ENCODE measurements at regions not wholly inside any gene's neighbourhood (a gene's known extent, or its start where the extent isn't known, plus 50 kb on each side); places are given as distances from the start of the nearest gene placed in this dataset.

DNA sequence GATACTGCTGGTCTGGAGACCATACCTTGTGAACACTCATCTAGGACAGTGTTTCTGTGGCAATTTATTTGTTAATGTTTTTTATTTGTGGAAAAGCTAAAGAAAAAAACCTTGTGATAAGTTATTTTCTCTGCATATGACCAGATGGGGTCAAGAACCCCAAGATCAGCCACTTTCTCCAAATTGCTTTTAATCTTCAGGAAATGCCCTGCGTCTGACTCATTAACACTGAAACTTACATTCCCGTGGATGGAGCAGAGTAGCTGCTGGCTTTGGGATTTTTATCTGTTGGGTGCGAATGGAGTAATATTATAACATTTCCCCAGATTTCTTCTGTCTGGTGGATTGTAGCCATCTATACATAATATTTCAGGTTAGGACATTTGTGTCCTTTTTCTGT lies 444.5 kb downstream of the SH3GL2 start:
- WGBS (ENCODE audit: insufficient coverage, insufficient replicate concordance, low lambda C conversion rate, missing lambda C conversion rate), result 28% methylated on average over 3 of the region's 3 CpGs

GRCh38 chr9:18032636-18033035 lies 441.3 kb upstream of the ADAMTSL1 start:
- Histone ChIP-seq H3K36me3 (ENCODE audit: control insufficient read depth in 2 of 2, insufficient read depth in 2 of 2, low read length in 1 of 2) (no peaks in the 10 kb centered on the region), H3K27ac (ENCODE audit: control insufficient read depth, insufficient read depth) (no peak overlapping the region), H3K4me2 (ENCODE audit: control insufficient read depth, insufficient read depth) (no peak overlapping the region), H2AFZ (ENCODE audit: control insufficient read depth, low read depth, low read length) (no peak overlapping the region), H4K20me1 (ENCODE audit: control insufficient read depth, insufficient read depth) (no peaks in the 10 kb centered on the region), H3K4me3 (no peak overlapping the region), H3K4me1 (ENCODE audit: control insufficient read depth, insufficient read depth, low read length) (no peaks in the 10 kb centered on the region), H3K9ac (ENCODE audit: control insufficient read depth, insufficient read depth, low read length) (no peak overlapping the region), H3K27me3 (replicated peaks in 1 of 2; ENCODE audit: control insufficient read depth in 2 of 2, insufficient read depth in 2 of 2, low read length in 1 of 2) (no peaks in the 10 kb centered on the region), H3K9me3 (replicated peaks; ENCODE audit: control insufficient read depth, insufficient read depth, low read length) (no peaks in the 10 kb centered on the region; the same call in 2 of the 3 replicates), H3K79me2 (ENCODE audit: control insufficient read depth, insufficient read depth, low read length) (no peaks in the 10 kb centered on the region)
- ATAC-seq, result no peak
- WGBS (ENCODE audit: insufficient coverage, insufficient replicate concordance, low lambda C conversion rate, missing lambda C conversion rate), result 25% methylated on average over 4 of the region's 4 CpGs
- RAD21 ChIA-PET (ENCODE audit: unreplicated experiment), result no interaction called here
- POLR2A ChIA-PET, result no interaction called here
- SMC1A ChIA-PET (ENCODE audit: uncharacterized antibody, unreplicated experiment), result interaction anchor here (1.0 kb wide), 1 partner anchor 13 kb away, joined by 3 read pairs; no protein-coding TSS in a partner anchor
- CTCF ChIA-PET, result no interaction called here
- no peak for DNase-seq (ENCODE audit: low read depth, low spot score)
- no peak for FAIRE-seq
- BruUV-seq (replicated peaks), result no TSS peak
- in situ Hi-C loops (cut with MboI) (no loop called here), intact Hi-C loops (cut with micrococcal nuclease; ENCODE audit: unreplicated experiment) (no loop called here)
- no peak for TF ChIP-seq ZNF687 (IDR thresholded peaks at IDR 0.05)
- TF ChIP-seq POLR2A (IDR thresholded peaks at IDR 0.05; ENCODE audit: low read depth, low read length), result no peak
- TF ChIP-seq, protein P1, sequence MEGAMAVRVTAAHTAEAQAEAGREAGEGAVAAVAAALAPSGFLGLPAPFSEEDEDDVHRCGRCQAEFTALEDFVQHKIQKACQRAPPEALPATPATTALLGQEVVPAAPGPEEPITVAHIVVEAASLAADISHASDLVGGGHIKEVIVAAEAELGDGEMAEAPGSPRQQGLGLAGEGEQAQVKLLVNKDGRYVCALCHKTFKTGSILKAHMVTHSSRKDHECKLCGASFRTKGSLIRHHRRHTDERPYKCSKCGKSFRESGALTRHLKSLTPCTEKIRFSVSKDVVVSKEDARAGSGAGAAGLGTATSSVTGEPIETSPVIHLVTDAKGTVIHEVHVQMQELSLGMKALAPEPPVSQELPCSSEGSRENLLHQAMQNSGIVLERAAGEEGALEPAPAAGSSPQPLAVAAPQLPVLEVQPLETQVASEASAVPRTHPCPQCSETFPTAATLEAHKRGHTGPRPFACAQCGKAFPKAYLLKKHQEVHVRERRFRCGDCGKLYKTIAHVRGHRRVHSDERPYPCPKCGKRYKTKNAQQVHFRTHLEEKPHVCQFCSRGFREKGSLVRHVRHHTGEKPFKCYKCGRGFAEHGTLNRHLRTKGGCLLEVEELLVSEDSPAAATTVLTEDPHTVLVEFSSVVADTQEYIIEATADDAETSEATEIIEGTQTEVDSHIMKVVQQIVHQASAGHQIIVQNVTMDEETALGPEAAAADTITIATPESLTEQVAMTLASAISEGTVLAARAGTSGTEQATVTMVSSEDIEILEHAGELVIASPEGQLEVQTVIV (IDR thresholded peaks at IDR 0.05; ENCODE audit: borderline replicate concordance, partially characterized antibody), result no peak
- TF ChIP-seq GABPA (IDR thresholded peaks at IDR 0.05; ENCODE audit: low read depth), result no peak
- no peak for TF ChIP-seq MEF2B (IDR thresholded peaks at IDR 0.05; ENCODE audit: partially characterized antibody, poor library complexity, severe bottlenecking)
- TF ChIP-seq ZNF217 (IDR thresholded peaks at IDR 0.05), result no peak

More for the DNA sequence above, 444.5 kb downstream of the SH3GL2 start:
- Histone ChIP-seq H4K20me1 (ENCODE audit: control insufficient read depth, insufficient read depth) (no peaks in the 10 kb centered on the region), H3K36me3 (ENCODE audit: control insufficient read depth in 2 of 2, insufficient read depth in 2 of 2, low read length in 1 of 2) (no peaks in the 10 kb centered on the region), H3K27ac (ENCODE audit: control insufficient read depth, insufficient read depth) (no peak overlapping the region), H3K27me3 (replicated peaks in 1 of 2; ENCODE audit: control insufficient read depth in 2 of 2, insufficient read depth in 2 of 2, low read length in 1 of 2) (no peaks in the 10 kb centered on the region), H2AFZ (ENCODE audit: control insufficient read depth, low read depth, low read length) (no peak overlapping the region), H3K79me2 (ENCODE audit: control insufficient read depth, insufficient read depth, low read length) (no peaks in the 10 kb centered on the region), H3K4me3 (no peak overlapping the region), H3K9ac (ENCODE audit: control insufficient read depth, insufficient read depth, low read length) (no peak overlapping the region), H3K4me2 (ENCODE audit: control insufficient read depth, insufficient read depth) (no peak overlapping the region), H3K4me1 (ENCODE audit: control insufficient read depth, insufficient read depth, low read length) (no peaks in the 10 kb centered on the region), H3K9me3 (replicated peaks; ENCODE audit: control insufficient read depth, insufficient read depth, low read length) (no peaks in the 10 kb centered on the region)
- RAD21 ChIA-PET (ENCODE audit: unreplicated experiment), result no interaction called here
- CTCF ChIA-PET, result no interaction called here
- in situ Hi-C loops (cut with MboI) (no loop called here), intact Hi-C loops (cut with micrococcal nuclease; ENCODE audit: unreplicated experiment) (no loop called here)
- ATAC-seq, result no peak
- SMC1A ChIA-PET (ENCODE audit: uncharacterized antibody, unreplicated experiment), result interaction anchor here (1.0 kb wide), 1 partner anchor 32 kb away, joined by 3 read pairs; no protein-coding TSS in a partner anchor
- BruUV-seq (replicated peaks), result no TSS peak
- DNase-seq (ENCODE audit: low read depth, low spot score), result no peak
- POLR2A ChIA-PET, result no interaction called here
- FAIRE-seq, result no peak
- no peak for TF ChIP-seq MTA2 (IDR thresholded peaks at IDR 0.05; ENCODE audit: low read depth)
- no peak for TF ChIP-seq SP1 (IDR thresholded peaks at IDR 0.05; ENCODE audit: low read depth, low read length)
- TF ChIP-seq STAT1 (conservative IDR thresholded peaks at IDR 0.05), result no peak
- no peak for TF ChIP-seq POU2F2 (IDR thresholded peaks at IDR 0.05; ENCODE audit: borderline replicate concordance, low read depth, low read length)
- TF ChIP-seq IRF3 (IDR thresholded peaks at IDR 0.05), result no peak
- no peak for TF ChIP-seq HDAC6 (IDR thresholded peaks at IDR 0.05; ENCODE audit: unreplicated experiment)
- no peak for TF ChIP-seq NRF1 (conservative IDR thresholded peaks at IDR 0.05; ENCODE audit: low read depth, low read length)
- TF ChIP-seq FOXK2 (IDR thresholded peaks at IDR 0.05), result no peak
